Activated naive CD4-positive, alpha-beta T cell treated with anti-CD3 and anti-CD28 coated beads, Interleukin-2, amount 50 U/mL, for 72 hours (primary cell): ENCODE measurements at regions not wholly inside any gene's neighbourhood (a gene's known extent, or its start where the extent isn't known, plus 50 kb on each side); places are given as distances from the start of the nearest gene placed in this dataset.
A peak's percentile ranks its signal among the peaks of the same experiment; 100 is the strongest.

Experiments used
- ATAC-seq, 2 donors: fragments of 150-1000 bp; cut with Tn5 transposase; 2 replicates each; pipeline ENCODE4 v1.10.0; 2021; ENCODE audit warnings: mild to moderate bottlenecking in 2 of 2, moderate library complexity in 2 of 2
- DNase-seq, 2 donors: peaks; one replicate each; pipeline ENCODE4 v3.0.0; 2021 to 2022; ENCODE audit warnings: low spot score in 2 of 2
- H3K27ac Mint-ChIP-seq, 2 donors: one replicate each; pipeline ENCODE4 v1.8.0; 2022; ENCODE audit warnings: mild to moderate bottlenecking in 2 of 2, mixed read lengths in 2 of 2
- H3K36me3 Mint-ChIP-seq, 2 donors: one replicate each; pipeline ENCODE4 v1.8.0; 2022; ENCODE audit warnings: mixed read lengths in 2 of 2
- H3K9me3 Mint-ChIP-seq, 2 donors: one replicate each; pipeline ENCODE4 v1.8.0; 2022; ENCODE audit warnings: mixed read lengths in 2 of 2

DNA sequence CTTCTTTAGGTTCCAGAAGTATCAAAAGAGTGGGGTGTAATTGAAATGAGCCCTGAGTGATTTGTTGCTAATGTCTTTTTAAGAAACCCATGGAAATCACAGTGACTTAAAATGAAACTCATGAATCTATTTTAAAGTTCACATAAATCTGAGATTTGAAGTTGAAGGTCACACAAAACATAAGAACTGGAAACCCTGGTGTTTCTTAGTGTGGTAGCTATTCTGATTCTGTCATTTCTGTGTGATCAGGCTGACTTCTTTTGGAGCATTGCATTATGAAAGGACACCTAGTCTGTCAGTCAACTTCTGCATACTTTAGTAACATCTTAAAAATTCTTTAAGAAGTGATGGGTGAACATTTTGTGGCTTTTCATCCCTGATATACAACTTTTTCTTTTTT lies 448.8 kb downstream of the TLE4 start:
- no peaks in the 10 kb centered on the region for H3K36me3 Mint-ChIP-seq
- H3K27ac Mint-ChIP-seq: no peak overlapping the region
- ATAC-seq (peak in 1 of 2 donors; percentile 57), DNase-seq (no peak)
- peaks cover 0 to 4% of the 10 kb centered on the region in 2 donors for H3K9me3 Mint-ChIP-seq

DNA sequence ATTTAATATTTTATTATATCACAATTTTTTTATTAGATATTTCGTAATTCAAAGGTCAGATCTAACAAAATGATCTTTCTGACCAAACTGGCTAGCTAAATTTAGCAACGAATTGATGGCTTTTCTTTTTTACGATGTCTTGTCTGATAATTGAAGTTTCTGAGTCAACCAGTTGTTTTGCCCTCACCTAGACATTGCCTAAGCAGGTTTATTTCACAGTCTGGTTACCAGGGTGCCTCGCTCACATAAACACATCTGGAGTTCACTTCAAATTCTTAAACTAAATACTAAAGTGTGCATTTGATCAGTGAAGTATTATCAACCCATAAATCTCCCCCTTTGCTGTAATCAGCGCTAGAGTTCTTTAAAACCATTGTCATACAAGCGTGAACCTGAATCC lies 448.3 kb downstream of the TLE4 start:
- H3K36me3 Mint-ChIP-seq: no peaks in the 10 kb centered on the region
- no peak for ATAC-seq
- no peak overlapping the region for H3K27ac Mint-ChIP-seq
- peaks cover 0 to 4% of the 10 kb centered on the region in 2 donors for H3K9me3 Mint-ChIP-seq
- no peak for DNase-seq

GRCh38 chr9:80013891-80014290 lies 442.1 kb downstream of the TLE4 start:
- Mint-ChIP-seq H3K36me3 (peaks cover 0 to 13% of the 10 kb centered on the region in 2 donors), H3K9me3 (peaks cover 15 to 19% of the 10 kb centered on the region in 2 donors), H3K27ac (no peak overlapping the region)
- ATAC-seq (no peak), DNase-seq (no peak)

DNA sequence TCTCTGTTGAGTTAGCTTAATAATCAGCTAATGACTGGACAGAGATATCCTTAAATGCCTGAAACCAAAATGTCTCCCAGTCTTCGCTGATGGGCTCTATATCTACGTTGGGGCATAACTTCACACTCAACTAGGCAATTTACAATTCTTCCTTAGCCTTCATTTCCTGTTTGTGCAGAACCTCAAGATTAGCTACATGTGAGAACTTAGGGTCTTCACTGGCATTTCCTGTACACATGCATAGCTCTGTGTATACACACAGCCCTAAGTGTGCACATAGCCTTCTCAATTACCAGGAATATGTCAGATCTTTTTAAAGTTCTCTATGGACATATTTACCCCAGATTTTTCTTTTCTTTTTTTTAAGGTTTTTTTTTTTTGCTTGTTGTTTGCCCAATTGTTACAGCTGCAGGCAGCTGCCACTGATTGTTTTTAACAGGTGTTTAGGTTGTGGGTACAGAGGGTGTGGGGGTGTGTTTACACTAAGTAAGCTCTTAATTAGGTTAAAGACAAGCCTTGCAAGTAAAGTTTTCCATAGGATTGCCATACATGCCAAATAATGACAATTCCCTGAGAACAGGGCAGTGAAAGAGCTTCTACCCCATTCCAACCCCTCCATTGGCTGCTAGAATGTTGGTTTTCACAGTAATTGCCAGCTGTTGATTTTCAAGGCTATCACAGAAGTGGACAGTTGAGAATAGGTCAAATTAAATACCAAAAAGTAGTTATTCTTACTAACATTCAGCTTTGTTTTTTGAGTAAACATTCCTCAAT lies 441.0 kb downstream of the TLE4 start:
- peaks cover 0 to 13% of the 10 kb centered on the region in 2 donors for H3K36me3 Mint-ChIP-seq
- DNase-seq: no peak
- H3K27ac Mint-ChIP-seq: no peak overlapping the region
- ATAC-seq: no peak
- peaks cover 15 to 19% of the 10 kb centered on the region in 2 donors for H3K9me3 Mint-ChIP-seq

DNA sequence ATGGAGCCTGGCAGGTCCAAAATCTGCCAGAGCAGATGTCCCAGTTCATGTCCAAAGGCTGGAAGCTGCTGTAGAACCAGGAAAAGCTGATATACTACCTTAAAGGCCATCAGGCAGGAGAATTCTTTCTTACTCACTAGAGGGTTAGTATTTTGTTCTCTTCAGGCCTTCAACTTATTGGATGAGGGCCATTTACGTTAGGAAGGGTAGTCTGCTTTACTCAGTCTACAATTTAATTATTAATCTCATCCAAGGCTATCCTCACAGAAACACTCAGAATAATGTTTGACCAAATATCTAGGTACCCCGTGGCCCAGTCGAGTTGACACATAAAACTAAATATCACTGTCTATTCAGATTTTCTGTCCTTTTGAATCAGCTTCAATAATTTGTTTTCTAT lies 437.4 kb downstream of the TLE4 start:
- H3K27ac Mint-ChIP-seq: no peak overlapping the region
- peaks cover 0 to 13% of the 10 kb centered on the region in 2 donors for H3K36me3 Mint-ChIP-seq
- no peak for DNase-seq
- H3K9me3 Mint-ChIP-seq: peaks cover 15 to 19% of the 10 kb centered on the region in 2 donors
- ATAC-seq: no peak

- no peaks in the 10 kb centered on the region for H3K9me3 Mint-ChIP-seq
- H3K27ac Mint-ChIP-seq: no peak overlapping the region
- no peak for ATAC-seq
- no peak for DNase-seq
- no peaks in the 10 kb centered on the region for H3K36me3 Mint-ChIP-seq
Measured at GRCh38 chr9:80004714-80005113, 432.9 kb downstream of the TLE4 start.

DNA sequence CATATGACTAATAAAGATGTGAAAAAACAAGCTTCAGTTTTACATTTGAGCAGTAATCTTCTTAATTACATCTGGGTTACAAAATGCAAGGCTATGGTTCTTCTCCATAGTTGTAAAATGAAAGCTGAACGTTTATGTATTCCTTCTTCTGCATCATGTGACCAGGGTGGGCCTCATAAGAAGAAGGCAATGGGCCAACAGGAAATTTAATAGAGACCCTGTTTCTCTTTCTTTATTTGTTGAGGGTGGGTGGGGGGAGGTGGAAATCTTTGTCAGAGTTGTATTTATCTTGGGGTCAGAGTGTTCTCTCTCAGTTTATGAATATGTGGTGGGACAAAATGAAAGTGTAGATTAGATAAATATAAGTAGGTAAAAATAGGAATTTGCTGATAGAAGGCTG lies 418.8 kb downstream of the TLE4 start:
- ATAC-seq: no peak

GRCh38 chr9:79989079-79989478 lies 417.3 kb downstream of the TLE4 start:
- Mint-ChIP-seq H3K9me3 (peaks cover 0 to 5% of the 10 kb centered on the region in 2 donors), H3K36me3 (no peaks in the 10 kb centered on the region), H3K27ac (no peak overlapping the region)
- no peak for ATAC-seq
- no peak for DNase-seq

More for the DNA sequence above, 418.8 kb downstream of the TLE4 start:
- Mint-ChIP-seq H3K27ac (no peak overlapping the region), H3K36me3 (no peaks in the 10 kb centered on the region), H3K9me3 (peaks cover 0 to 11% of the 10 kb centered on the region in 2 donors)
- DNase-seq: no peak

DNA sequence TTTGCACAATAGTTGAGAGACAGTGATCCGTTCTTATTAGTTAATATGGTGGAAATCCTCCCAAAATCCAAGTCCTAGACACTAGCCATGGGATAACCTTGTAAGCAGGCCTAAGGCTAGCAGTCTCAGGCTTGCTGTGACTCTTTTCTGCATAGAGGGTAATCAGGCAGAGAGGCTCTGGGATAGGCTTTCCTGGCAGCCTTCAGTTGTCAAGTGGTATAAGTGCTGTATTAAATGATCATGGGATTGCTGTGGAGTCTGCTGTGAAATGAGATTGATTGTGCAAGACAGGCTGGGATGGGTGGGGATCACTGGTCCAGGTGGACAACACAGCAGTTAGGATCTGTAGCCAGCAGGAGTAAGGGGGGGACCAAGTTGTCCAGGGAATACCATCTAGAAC lies 416.4 kb downstream of the TLE4 start:
- Mint-ChIP-seq H3K36me3 (no peaks in the 10 kb centered on the region), H3K27ac (no peak overlapping the region), H3K9me3 (no peaks in the 10 kb centered on the region)
- no peak for ATAC-seq
- no peak for DNase-seq

DNA sequence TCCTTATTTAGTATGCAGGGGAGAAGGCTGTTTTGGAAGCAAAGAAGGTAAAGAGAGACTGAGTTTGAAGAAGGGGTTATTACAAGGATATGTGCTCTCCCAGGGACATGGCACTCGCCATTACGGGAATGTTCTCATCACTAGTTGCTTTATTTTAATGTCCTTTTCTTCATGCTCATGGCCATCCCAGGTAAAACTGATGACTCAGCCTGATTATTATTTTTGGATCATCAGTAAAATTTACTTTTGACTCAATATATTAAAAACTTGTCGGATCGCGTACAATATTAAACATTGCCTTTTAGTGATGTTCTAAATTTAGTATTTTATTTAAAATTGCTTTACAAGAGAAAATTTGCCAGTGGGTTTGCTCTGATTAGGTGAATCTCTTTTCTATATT lies 414.7 kb downstream of the TLE4 start:
- DNase-seq (no peak), ATAC-seq (no peak)
- no peaks in the 10 kb centered on the region for H3K36me3 Mint-ChIP-seq
- no peak overlapping the region for H3K27ac Mint-ChIP-seq
- no peaks in the 10 kb centered on the region for H3K9me3 Mint-ChIP-seq

DNA sequence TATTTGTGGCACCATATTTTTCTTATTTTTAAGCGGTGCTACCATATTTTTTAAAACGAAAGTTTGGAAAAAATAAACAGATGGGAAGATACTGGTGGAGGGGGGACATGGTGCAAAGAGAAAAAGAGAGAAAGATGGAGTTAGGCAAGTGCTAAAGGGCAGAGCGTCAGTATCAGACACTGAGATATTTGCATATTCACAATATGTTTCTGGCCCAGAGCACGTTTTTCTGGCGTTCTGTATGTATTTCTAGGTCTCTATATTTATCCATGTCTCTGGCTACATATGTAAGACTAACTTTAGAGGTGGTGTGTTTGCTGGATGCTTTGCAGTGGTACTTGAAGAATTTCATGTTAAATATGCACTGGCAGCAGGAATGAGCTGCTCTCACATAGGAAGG lies 414.0 kb downstream of the TLE4 start:
- Mint-ChIP-seq H3K9me3 (no peaks in the 10 kb centered on the region), H3K27ac (no peak overlapping the region), H3K36me3 (no peaks in the 10 kb centered on the region)
- DNase-seq: no peak
- no peak for ATAC-seq

GRCh38 chr9:79985264-79985663 lies 413.5 kb downstream of the TLE4 start:
- Mint-ChIP-seq H3K27ac (no peak overlapping the region), H3K36me3 (no peaks in the 10 kb centered on the region), H3K9me3 (no peaks in the 10 kb centered on the region)
- ATAC-seq: no peak
- DNase-seq: no peak

DNA sequence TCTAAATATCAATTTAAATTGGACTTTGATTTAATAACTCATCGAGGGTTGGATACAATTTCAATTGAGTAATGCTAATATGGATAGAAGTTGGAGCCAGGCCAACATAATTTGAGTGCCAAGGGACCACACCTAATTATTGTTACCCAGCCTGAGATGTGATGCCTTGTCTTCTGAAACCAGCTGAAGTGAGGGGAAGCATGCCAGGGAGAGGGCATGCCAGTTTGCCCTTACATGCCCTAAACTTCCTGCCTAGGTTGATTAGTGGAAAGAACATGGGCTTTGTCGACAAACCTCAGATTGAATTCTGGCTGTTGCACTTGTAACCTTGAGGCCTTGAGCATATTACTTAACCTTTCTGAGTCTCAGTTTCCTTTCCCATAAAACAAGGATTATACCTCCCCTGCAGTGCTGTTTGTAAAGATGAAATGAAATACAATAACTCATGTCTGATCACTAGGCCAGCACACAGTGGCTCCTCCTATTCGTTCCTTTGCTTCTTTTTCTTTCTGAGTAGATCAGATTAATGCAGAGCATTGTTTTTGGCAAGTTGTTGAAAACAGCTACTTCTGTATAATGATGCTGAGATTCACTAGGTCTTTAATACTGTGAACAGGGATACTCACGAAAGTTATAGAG lies 412.8 kb downstream of the TLE4 start:
- H3K27ac Mint-ChIP-seq: no peak overlapping the region
- DNase-seq (no peak), ATAC-seq (no peak)
- no peaks in the 10 kb centered on the region for H3K36me3 Mint-ChIP-seq
- H3K9me3 Mint-ChIP-seq: no peaks in the 10 kb centered on the region

GRCh38 chr9:79980432-79980831 lies 408.7 kb downstream of the TLE4 start:
- no peaks in the 10 kb centered on the region for H3K36me3 Mint-ChIP-seq
- no peaks in the 10 kb centered on the region for H3K9me3 Mint-ChIP-seq
- DNase-seq: no peak
- ATAC-seq: no peak
- H3K27ac Mint-ChIP-seq: no peak overlapping the region

GRCh38 chr9:79977510-79978197 lies 405.9 kb downstream of the TLE4 start:
- DNase-seq (no peak), ATAC-seq (no peak)
- no peaks in the 10 kb centered on the region for H3K9me3 Mint-ChIP-seq
- no peaks in the 10 kb centered on the region for H3K36me3 Mint-ChIP-seq
- H3K27ac Mint-ChIP-seq: no peak overlapping the region

GRCh38 chr9:79977074-79977435 lies 405.3 kb downstream of the TLE4 start:
- no peak overlapping the region for H3K27ac Mint-ChIP-seq
- H3K36me3 Mint-ChIP-seq: no peaks in the 10 kb centered on the region
- no peak for DNase-seq
- H3K9me3 Mint-ChIP-seq: no peaks in the 10 kb centered on the region
- ATAC-seq: no peak

- no peak for DNase-seq
- no peaks in the 10 kb centered on the region for H3K36me3 Mint-ChIP-seq
- ATAC-seq: no peak
- no peaks in the 10 kb centered on the region for H3K9me3 Mint-ChIP-seq
- H3K27ac Mint-ChIP-seq: no peak overlapping the region
Measured at GRCh38 chr9:79976257-79977073, 404.7 kb downstream of the TLE4 start.
